HG03571 (cell line): ENCODE measurements at regions not wholly inside any gene's neighbourhood (a gene's known extent, or its start where the extent isn't known, plus 50 kb on each side); places are given as distances from the start of the nearest gene placed in this dataset.
"Not testable (repeated sequence)": the region's sequence is repeated elsewhere in the genome, so short reads cannot be mapped to it uniquely, and the experiment has no call there.

ENCODE experiments used
- ATAC-seq: cut with Tn5 transposase; IDR thresholded peaks from one replicate; pipeline ENCODE4 v1.9.1; 2021; ENCODE audit not compliant: unreplicated experiment

- not testable (repeated sequence) for ATAC-seq
These were observed 54.7 kb downstream of the PROP1 start for GRCh38 chr5:177941386-177941785.

- not testable (repeated sequence) for ATAC-seq
These were observed 56.5 kb downstream of the PROP1 start for GRCh38 chr5:177939246-177940171.

GRCh38 chr5:177938767-177939166 lies 57.3 kb downstream of the PROP1 start:
- not testable (repeated sequence) for ATAC-seq

GRCh38 chr5:177934233-177934632 lies 61.8 kb downstream of the PROP1 start:
- not testable (repeated sequence) for ATAC-seq

- ATAC-seq: not testable (repeated sequence)
These were observed 65.6 kb downstream of the PROP1 start for GRCh38 chr5:177930269-177931022.

- ATAC-seq: not testable (repeated sequence)
These were observed 66.4 kb downstream of the PROP1 start for GRCh38 chr5:177929618-177930017.

- not testable (repeated sequence) for ATAC-seq
These were observed 68.5 kb downstream of the PROP1 start for GRCh38 chr5:177927500-177927899.

- not testable (repeated sequence) for ATAC-seq
These were observed 71.5 kb downstream of the PROP1 start for GRCh38 chr5:177924577-177924976.

- ATAC-seq: not testable (repeated sequence)
These were observed 72.2 kb downstream of the PROP1 start for GRCh38 chr5:177923837-177924236.

- ATAC-seq: not testable (repeated sequence)
These were observed 72.9 kb downstream of the PROP1 start for GRCh38 chr5:177923189-177923588.

- ATAC-seq: not testable (repeated sequence)
These were observed 86.8 kb downstream of the PROP1 start for GRCh38 chr5:177909261-177909660.

GRCh38 chr5:177902806-177903205 lies 93.2 kb downstream of the PROP1 start:
- ATAC-seq: not testable (repeated sequence)

GRCh38 chr5:177900066-177900465 lies 96.0 kb downstream of the PROP1 start:
- not testable (repeated sequence) for ATAC-seq

- ATAC-seq: not testable (repeated sequence)
These were observed 101.2 kb downstream of the PROP1 start for GRCh38 chr5:177894681-177895453.

GRCh38 chr5:177892357-177892665 lies 103.7 kb downstream of the PROP1 start:
- ATAC-seq: not testable (repeated sequence)

- peak; percentile 88 for ATAC-seq
These were observed 104.3 kb downstream of the PROP1 start for GRCh38 chr5:177891547-177892356.

GRCh38 chr5:177883295-177883694 lies 100.6 kb upstream of the FAM153A start:
- ATAC-seq: not testable (repeated sequence)

GRCh38 chr5:177875900-177876238 lies 93.2 kb upstream of the FAM153A start:
- ATAC-seq: peak; percentile 41

GRCh38 chr5:177875013-177875899 lies 92.6 kb upstream of the FAM153A start:
- peak; percentile 73 for ATAC-seq
